ENCODE measurements at regions not wholly inside any gene's neighbourhood (a gene's known extent, or its start where the extent isn't known, plus 50 kb on each side); places are given as distances from the start of the nearest gene placed in this dataset.

- TF ChIP-seq, protein P1, sequence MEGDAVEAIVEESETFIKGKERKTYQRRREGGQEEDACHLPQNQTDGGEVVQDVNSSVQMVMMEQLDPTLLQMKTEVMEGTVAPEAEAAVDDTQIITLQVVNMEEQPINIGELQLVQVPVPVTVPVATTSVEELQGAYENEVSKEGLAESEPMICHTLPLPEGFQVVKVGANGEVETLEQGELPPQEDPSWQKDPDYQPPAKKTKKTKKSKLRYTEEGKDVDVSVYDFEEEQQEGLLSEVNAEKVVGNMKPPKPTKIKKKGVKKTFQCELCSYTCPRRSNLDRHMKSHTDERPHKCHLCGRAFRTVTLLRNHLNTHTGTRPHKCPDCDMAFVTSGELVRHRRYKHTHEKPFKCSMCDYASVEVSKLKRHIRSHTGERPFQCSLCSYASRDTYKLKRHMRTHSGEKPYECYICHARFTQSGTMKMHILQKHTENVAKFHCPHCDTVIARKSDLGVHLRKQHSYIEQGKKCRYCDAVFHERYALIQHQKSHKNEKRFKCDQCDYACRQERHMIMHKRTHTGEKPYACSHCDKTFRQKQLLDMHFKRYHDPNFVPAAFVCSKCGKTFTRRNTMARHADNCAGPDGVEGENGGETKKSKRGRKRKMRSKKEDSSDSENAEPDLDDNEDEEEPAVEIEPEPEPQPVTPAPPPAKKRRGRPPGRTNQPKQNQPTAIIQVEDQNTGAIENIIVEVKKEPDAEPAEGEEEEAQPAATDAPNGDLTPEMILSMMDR (IDR thresholded peaks at IDR 0.05): no peak
- no peak for TF ChIP-seq POLR2A (IDR thresholded peaks at IDR 0.05)
These were observed 135.5 kb downstream of the CENPW start for GRCh38 chr6:126475449-126475848.
